ENCODE measurements at regions not wholly inside any gene's neighbourhood (a gene's known extent, or its start where the extent isn't known, plus 50 kb on each side); places are given as distances from the start of the nearest gene placed in this dataset.

DNA sequence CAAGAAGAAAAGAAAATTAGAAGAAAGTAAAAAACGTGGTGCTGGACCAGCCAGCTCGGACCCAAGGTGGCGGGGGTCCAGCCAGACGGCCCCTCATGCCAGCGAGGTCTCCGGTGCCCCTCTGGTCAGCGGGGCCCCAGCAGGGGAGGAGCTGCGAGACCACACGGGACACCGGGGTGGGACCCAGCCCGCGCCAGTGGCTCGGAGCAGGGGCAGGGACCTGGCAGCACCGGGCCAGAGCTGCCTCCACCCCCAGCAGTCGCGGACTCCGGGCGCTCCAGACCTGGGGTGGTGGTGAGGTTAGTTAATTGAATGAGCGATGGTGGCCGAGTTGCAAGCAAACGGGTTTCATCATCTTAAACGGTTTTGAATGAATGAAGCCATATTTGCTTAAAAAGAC, 289.9 kb upstream of the MC4R start:
- no peak overlapping the region for H3K14ac ChIP-seq (ENCODE audit: insufficient read depth, low read length)
- WGBS (ENCODE audit: extremely low coverage, insufficient read length, low lambda C conversion rate), result no CpG with 5 or more reads among the region's 22 CpGs

More for the DNA sequence above, 289.9 kb upstream of the MC4R start:
- Histone ChIP-seq H3K4me1 (ENCODE audit: insufficient read depth, low read length) (no peaks in the 10 kb centered on the region), H4K20me1 (ENCODE audit: control insufficient read depth, insufficient read depth, insufficient read length) (no peaks in the 10 kb centered on the region), H3K79me1 (ENCODE audit: insufficient read depth, low read depth, low read length, poor library complexity, severe bottlenecking) (no peaks in the 10 kb centered on the region), H3K23ac (ENCODE audit: insufficient read length, low read depth, low read length) (no peak overlapping the region), H3K27me3 (ENCODE audit: insufficient read depth, low read length) (no peaks in the 10 kb centered on the region), H2BK5ac (ENCODE audit: insufficient read length, low read length) (no peak overlapping the region), H3K4ac (ENCODE audit: low read depth, low read length) (no peak overlapping the region), H3T11ph (ENCODE audit: low read length) (no peak overlapping the region), H3K23me2 (ENCODE audit: insufficient read length, low read depth, low read length, poor library complexity, severe bottlenecking) (no peaks in the 10 kb centered on the region), H2BK12ac (ENCODE audit: insufficient read length, low read depth, low read length) (no peak overlapping the region), H2AK5ac (ENCODE audit: insufficient read length, low read length) (no peak overlapping the region), H2BK20ac (ENCODE audit: low read depth, low read length, poor library complexity, severe bottlenecking) (no peak overlapping the region), H3K79me2 (ENCODE audit: insufficient read depth, low read length) (no peaks in the 10 kb centered on the region), H4K8ac (replicated peaks; ENCODE audit: insufficient read length, low read depth, low read length) (no peak overlapping the region), H3K4me2 (ENCODE audit: insufficient read depth, insufficient read length, low read length) (no peak overlapping the region), H4K5ac (ENCODE audit: insufficient read length, low read depth, low read length) (no peak overlapping the region), H3K9ac (ENCODE audit: extremely low read depth, insufficient read length, low read length) (no peak overlapping the region), H3K56ac (ENCODE audit: insufficient read length, low read depth, low read length) (no peak overlapping the region), H2BK15ac (ENCODE audit: low read depth, low read length) (no peak overlapping the region), H3K27ac (ENCODE audit: insufficient read length, low read depth, low read length) (no peak overlapping the region), H4K91ac (ENCODE audit: insufficient read length, low read depth, low read length) (no peak overlapping the region), H3K18ac (ENCODE audit: insufficient read length, low read depth, low read length) (no peak overlapping the region), H2BK120ac (ENCODE audit: low read depth, low read length, poor library complexity, severe bottlenecking) (no peak overlapping the region), H2AFZ (ENCODE audit: low read length) (no peak overlapping the region), H3K9me3 (ENCODE audit: control insufficient read depth, low read depth, low read length) (no peaks in the 10 kb centered on the region)
- H3K4me1 Mint-ChIP-seq, result no peaks in the 10 kb centered on the region
- no peaks in the 10 kb centered on the region for H3K9me3 Mint-ChIP-seq
- TF ChIP-seq, protein P1, sequence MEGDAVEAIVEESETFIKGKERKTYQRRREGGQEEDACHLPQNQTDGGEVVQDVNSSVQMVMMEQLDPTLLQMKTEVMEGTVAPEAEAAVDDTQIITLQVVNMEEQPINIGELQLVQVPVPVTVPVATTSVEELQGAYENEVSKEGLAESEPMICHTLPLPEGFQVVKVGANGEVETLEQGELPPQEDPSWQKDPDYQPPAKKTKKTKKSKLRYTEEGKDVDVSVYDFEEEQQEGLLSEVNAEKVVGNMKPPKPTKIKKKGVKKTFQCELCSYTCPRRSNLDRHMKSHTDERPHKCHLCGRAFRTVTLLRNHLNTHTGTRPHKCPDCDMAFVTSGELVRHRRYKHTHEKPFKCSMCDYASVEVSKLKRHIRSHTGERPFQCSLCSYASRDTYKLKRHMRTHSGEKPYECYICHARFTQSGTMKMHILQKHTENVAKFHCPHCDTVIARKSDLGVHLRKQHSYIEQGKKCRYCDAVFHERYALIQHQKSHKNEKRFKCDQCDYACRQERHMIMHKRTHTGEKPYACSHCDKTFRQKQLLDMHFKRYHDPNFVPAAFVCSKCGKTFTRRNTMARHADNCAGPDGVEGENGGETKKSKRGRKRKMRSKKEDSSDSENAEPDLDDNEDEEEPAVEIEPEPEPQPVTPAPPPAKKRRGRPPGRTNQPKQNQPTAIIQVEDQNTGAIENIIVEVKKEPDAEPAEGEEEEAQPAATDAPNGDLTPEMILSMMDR (conservative IDR thresholded peaks at IDR 0.05), result no peak
- H3K36me3 Mint-ChIP-seq (ENCODE audit: insufficient read depth in 1 of 3, low read depth in 3 of 3), result no peaks in the 10 kb centered on the region
- DNase-seq, result no peak
- no peak overlapping the region for H3K27ac Mint-ChIP-seq
- H3K4me3 Mint-ChIP-seq, result no peak overlapping the region
- H3K27me3 Mint-ChIP-seq (ENCODE audit: low read depth), result no peaks in the 10 kb centered on the region; the same call in 1 of the 2 replicates
